ENCODE measurements at regions not wholly inside any gene's neighbourhood (a gene's known extent, or its start where the extent isn't known, plus 50 kb on each side); places are given as distances from the start of the nearest gene placed in this dataset.
"Not testable (repeated sequence)": the region's sequence is repeated elsewhere in the genome, so short reads cannot be mapped to it uniquely, and the experiment has no call there.

DNA sequence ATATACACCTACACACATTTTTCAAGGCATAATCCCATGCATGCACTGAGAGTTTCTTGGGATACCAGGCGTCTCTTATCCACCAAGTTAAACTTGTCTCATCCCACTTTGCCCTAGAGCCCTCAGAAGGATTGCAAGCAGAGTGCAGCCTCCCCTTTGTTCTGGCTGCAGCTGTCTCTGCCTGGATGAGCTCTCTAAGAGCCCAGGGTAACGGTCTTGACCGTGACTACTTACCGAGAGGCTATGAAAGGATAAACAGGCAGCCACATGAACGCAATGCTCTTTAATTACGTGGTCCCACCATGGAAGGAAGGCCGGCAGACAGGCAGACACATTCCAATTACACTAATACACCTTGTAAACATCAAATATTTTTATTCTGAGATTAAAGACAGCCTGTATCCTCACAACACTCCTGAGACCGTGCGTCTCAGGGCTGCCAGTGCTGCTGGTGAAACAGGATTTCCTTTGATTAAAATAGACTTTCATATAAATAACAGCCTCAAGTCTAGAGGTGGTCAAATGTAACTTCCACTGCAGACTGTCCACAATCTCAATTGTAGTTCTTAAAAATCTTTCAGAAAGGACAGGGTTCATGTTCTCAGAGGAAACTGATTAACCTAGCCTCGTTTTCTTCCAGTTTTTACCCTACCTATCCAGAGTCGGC is 210.0 kb upstream of the PRDM1 start:
- no peak for DNase-seq

DNA sequence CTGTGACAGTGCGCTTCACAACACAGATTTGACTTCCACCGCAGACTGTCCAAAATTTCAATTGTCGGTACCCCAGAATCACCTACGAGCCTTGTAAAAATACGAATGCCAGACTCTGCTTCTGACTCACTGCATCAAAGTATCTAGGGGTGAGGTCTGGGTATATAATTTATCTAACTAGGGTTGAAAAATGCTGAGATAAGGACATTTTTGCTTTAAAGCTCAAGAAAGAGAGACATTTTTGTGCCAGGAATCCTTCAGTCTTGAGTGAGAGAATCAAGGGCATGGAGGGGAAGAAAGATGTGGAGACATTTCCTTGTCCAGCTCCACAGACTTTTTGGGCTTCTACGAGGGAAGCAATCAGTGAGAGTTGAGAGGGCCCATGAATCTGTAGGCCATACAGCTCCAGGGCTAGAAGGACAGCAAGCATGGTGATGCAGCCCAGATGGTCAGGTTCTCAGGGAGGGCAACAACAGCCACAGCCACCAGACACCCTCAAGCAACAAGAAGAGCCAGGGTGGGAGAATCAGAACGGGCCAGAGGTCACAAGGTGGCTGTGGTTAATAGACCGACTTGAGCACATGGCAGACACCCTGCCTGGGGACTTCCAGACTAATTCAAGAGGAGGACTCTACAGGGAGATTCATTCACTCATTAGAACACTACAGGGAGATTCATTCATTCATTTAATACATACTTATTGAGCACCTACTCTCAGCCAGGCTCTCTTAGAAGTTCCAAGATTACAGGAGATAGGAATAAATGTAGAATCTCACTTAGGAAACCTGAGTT is 211.1 kb upstream of the PRDM1 start:
- DNase-seq, result no peak

DNA sequence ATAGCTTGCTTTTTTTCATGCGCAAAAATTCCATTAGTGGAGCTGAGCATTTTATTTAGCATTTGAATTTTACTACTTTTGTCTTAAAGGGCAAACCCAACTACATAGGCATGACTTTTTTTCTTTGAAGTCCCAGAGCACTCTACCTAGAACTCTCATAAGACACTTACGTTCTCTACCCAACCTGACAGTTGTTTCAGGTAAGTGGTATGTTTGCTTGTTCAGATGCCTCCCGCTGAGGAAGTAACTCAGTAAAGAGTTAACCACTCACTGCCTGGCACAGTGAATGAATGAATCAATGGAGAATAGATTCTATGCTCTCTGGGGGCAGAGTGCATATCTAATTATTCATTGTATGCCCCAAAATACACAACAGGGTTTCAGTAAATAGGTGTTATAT is 212.3 kb upstream of the PRDM1 start:
- no peak for DNase-seq

DNA sequence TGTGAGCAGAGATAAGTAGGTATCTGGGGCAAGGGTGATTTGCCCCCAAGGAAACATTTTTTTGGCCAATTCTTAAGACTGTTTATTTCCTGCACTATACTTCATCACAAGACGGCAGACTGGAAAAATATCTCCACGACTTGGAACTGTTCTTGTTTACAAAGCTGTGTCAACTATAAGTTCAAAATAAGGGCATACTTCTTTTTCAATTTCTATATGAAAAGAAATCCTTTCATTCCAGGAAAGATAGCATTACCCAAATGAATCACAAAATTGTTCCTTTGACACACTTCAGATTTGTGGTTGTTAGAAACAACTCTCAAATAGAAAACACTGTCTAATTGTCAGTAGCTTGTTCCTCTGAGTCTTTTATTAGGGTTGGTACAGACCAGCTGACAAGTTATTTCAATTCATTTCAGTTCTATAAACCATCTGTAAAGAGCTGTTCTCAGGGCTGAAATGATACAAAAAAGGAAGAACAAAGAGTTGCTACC is 212.9 kb upstream of the PRDM1 start:
- no peak for DNase-seq

DNA sequence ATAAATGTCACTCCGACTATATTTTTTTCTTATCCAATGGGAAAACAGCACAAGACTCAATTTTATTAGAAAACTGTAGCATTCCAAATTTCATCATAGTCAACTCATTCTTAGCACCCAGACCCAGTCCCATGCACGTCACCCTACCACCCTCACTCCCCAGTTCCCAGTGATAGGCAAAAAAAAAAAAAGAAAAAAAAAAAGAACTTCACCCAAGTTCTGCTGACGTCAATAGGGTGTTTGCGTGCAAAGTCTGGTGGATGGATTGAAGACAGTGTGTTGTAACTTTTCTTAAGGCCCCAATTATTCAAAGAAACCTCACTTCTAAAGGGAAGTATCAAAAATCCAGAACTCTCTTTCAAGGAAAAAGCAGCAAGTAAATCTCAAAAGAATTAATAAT is 213.9 kb upstream of the PRDM1 start:
- DNase-seq, result no peak

DNA sequence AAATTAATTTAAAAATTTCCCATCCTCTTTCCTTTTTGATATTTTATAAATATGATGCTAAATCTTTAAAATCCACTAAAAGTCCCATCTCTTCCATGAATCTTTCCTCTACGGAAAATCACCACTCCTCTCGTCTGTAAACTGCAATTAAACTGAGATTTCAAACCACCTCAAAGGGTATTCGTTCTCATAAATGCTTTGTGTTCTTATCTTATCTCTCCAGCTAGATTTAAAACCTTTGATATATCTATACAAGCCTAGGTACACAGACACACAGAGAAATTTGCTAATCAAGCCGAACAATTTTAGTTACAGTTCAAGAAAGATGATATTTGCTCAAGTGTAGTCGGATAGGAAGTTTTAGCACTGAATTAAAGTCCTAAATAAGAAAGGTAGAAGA is 214.6 kb upstream of the PRDM1 start:
- no peak for DNase-seq

DNA sequence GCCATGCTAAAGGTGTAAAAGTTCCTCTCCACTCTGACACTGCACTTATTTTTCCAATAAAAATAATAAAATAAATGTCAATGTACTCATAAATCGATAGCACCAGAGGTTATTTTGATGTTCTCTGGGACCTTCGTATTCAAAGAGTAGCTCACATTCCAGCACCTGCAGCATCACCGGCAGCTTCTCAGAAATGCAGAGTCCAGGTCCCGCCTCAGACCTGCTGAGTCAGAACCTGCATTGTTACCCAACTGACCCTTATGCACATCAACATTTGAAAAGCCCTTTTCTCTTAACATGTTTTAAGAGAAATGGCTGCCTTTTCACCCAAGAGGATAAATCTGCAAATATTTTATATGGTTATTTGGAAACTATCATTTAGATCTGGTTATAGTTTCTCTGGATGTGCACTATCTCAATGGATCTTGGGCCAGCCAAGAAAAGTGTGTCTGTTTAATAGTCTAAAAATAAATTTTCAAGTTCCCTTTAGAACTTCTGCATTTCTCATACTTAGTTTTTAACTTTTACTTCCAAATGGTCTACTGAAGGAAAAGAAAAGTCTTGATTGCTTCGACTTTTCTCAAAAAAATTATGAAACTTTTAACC is 216.2 kb upstream of the PRDM1 start:
- DNase-seq, result no peak

DNA sequence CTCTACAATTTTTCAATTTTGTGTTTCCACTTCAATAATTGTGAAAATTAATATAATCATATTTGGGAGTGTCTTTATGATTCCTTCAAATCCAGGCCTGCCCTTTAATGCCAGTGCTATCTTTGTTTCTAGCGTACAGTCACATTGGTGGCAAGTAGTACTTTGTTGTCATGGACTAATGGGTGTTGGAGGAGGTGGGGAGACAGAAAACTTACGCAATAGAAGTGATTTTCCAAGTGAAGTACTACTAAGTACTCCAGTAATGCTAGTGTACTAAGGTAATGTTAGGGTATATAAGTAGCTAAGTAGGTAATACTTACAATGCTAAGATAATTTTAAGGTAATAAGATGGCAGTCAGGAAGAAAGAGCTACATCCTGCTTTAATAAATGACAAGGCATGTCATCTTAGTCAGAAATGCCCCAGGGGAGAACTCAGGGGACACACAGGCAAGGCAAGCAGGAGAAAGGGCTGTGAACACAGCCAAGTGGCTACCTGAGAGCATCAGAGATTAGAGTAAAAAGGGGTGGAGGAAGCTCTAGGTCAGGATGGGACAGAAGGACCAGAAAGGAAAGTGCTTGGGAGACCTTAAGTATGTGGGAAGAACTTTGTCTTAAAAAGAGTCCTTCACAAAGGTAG is 217.2 kb upstream of the PRDM1 start:
- no peak for DNase-seq

DNA sequence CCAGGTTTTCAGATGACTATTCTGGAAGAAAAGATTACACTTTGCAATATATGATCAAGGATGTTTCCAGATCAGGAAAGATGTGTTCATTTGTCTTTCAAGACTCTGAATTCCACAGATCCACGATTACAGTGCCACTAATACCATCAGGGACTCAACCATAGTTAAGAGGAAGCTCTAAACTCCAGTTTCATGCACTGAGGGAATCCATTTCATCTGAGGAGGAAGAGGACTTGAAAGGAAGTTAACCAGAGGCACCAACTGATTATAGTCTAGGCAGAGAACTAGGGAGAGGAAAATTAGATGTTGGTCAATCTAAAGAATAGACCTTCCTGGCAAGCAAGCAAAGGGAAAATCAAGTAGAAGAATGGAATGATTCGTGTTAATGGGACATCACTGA is 218.3 kb upstream of the PRDM1 start:
- DNase-seq, result no peak

DNA sequence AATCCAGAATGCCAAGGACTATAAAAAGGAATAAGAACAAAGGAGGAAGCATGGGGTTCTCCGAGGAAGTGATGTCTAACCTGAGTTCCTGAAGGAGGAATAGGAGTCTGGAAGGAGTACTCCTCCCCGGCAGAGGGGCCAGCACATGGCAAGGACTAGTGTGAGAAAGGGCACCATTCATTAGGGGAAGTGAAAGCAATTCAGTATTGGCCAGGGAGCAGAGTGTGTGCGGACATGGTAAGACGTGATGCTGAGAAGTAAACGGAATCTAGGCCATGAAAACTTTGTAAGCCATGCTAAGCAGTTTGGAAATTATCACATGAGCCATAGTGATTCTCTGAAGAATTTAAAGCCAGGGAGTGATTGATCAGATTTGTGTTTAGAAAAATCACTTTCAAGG is 218.9 kb upstream of the PRDM1 start:
- no peak for DNase-seq

DNA sequence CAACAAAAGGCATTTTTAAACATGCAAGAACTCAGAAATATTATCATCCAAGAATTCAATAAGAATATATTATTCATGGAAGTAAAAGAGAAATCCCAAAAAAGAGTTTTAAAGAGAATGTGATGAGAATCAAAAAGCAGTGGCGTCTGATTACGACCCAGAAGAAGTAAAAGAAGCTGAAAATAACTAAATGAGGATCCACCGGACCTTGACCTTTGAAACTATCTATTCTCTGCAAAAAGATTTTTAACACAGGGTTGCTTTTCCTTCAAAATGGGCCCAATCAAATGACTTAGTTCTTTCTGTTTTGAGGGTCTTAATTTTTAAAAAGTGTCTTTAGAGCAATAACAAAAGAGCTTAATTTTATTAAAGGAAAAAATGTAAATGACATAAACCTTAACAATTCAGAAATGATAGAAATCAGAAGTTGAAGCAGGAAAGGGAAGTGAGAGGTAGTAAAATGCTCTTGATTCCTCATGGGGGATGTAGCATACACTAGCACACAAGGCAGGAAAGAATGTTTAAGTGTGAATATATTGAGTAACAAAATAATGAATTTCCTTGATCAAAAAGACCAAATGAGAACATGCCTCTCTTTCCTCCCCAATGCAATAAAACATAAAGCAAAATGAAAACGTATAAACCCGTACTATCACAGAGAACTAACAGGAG is 223.1 kb upstream of the PRDM1 start:
- no peak for DNase-seq

DNA sequence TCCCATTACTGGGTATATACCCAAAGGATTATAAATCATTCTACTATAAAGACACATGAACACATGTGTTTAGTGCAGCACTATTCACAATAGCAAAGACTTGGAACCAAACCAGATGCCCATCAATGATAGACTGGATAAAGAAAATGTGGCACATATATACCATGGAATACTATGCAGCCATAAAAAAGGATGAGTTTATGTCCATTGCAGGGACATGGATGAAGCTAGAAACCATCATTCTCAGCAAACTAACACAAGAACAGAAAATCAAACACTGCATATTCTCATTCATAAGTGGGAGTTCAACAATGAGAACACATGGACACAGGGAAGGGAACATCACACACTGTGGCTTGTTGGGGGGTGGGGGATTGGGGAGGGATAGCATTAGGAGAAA is 225.2 kb upstream of the PRDM1 start:
- not testable (repeated sequence) for DNase-seq

DNA sequence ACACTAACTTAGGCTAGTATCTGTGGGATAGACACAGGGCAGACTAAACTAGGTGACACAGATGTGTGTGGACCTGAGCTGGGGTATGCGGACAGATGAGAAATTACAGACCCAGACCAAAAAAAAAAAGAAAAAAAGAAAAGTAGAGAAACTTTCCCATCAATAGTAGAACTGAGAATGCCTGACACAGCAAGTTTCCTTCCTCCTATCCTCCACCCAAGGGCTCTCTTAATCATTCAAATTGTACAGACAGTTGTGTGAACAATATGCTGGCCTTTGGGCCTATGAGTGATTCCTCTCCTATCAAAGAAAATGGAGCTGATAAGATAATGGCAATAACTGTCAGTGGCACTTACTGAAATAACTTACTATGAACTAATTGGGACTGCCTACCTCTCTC is 226.7 kb upstream of the PRDM1 start:
- DNase-seq, result no peak

DNA sequence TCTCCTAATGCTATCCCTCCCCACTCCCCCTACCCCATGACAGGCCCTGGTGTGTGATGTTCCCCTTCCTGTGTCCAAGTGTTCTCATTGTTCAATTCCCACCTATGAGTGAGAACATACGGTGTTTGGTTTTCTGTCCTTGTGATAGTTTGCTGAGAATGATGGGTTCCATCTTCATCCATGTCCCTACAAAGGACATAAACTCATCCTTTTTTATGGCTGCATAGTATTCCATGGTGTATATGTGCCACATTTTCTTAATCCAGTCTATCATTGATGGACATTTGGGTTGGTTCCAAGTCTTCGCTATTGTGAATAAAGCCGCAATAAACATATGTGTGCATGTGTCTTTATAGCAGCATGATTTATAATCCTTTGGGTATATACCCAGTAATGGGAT is 227.5 kb upstream of the PRDM1 start:
- DNase-seq, result not testable (repeated sequence)

DNA sequence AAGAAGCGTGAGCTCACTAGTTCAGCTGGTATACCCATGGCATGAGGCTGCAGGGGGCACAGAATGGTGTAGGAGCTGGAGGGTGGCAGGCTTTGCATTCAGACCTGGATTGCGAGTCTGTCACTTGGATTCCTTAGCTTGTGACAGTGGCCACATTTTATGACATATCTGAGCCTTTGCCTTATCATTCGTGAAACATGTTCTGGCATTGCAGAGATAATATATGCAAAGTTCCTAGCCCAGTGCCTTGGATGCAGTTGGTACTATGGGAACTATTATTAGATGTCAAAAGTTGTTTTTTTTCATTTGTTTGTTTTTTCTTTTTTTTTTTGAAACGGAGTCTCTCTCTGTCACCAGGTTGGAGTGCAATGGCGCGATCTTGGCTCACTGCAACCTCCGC is 230.7 kb upstream of the PRDM1 start:
- DNase-seq, result no peak

DNA sequence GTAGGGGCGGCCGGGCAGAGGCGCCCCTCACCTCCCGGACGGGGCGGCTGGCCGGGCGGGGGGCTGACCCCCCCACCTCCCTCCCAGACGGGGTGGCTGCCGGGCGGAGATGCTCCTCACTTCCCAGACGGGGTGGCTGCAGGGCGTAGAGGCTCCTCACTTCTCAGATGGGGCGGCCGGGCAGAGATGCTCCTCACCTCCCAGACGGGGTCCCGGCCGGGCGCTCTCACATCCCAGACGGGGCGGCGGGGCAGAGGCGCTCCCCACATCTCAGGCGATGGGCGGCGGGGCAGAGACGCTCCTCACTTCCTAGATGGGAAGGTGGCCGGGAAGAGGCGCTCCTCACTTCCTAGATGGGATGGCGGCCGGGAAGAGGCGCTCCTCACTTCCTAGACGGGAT is 232.2 kb upstream of the PRDM1 start:
- DNase-seq, result not testable (repeated sequence)

DNA sequence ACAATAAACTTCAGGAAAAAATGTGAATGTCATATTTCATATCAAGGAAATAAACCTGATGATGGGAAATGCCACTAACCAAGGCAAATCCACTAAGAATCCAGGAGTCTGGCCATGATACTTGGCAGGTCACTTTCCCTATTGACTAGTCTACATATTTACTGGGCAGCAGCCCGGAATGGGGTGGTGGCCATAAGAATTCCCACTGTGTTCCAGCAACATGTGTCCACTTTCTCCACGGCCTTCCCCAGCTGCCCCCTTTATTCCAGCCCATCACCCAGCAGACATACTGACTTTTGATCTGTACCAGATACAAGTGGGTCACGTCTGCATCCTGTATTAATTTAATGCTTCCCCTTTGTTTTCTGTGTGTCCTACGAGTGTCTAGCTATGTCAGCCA is 234.5 kb upstream of the PRDM1 start:
- DNase-seq, result no peak

DNA sequence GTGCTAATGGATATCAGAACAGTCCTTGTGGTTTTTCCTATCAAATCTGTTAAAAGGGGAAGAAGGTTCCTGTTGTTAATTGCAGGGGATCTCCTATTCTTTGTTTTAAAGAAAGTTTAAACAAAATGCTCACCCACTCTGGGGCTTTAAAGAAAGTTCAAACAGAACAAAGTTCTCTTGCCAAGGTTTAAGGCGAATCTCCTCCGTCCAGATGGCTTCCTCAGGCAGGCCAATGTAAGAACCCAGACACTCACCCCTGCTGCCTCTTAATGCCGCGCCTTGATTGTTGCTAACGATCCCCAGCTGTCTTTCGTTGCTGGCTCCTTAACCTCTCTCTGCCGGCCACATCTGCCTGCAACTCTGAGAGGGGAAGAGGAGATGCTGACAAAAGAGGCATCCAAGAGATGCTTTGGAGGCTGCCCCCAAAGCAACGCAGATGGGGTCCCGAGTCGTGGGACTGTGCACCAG is 235.0 kb upstream of the PRDM1 start:
- DNase-seq, result no peak

DNA sequence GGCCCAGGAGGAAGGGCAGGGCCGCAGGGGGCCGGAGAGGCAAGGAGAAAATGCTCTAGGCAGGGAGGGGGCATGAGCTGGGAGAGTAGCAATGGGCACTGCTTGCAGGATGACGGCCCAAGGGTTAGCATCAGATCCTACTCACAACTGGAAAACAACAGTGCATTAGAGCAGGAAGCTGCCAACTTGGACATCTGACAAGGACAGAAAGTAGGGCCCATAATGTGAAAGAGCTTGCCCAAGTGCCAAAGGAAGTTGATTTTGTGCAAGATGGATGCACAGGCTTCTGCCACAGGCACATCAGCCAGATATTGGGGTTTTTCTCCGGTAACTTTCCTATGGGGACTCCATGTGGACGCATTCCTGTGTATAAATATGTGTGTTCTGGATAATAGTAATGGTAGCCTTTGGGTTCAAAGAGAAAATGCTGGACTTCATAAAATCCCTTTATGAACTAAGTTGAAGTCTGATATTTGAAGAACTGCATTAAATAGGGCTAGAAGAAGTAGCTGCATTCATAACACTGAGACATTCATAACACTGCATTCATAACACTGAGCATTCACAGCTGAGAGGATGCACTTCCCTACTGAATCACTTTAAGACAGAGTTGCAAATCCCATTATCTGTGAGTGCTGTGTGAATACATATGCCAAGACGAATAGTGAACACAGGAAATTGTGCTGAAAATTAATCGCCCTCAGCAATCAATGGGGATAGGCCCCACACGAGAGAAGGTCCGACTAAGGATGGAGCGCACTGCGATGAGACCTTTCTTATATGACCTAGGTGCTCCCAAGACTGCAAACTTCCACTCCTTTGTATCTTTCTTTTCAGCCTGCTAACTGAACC is 235.6 kb upstream of the PRDM1 start:
- no peak for DNase-seq

DNA sequence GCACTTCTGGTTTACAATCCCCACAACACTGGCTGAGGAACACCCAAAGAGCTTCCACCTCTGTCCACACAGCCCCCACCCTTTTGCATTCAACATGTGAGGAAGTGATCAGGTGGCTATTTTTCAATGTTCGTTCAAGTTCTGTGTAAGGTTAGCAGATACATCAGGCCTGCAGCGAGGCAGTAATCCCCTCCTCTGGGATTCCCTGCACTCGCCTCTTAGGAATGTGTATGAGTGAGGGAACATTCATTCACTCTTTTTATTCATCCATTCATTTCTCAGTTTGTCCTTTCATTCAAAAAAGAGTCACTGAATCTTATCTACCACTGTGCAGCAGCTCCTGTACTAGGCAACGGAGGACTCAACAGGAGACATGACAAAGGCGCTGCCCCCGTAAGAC is 236.4 kb upstream of the PRDM1 start:
- no peak for DNase-seq

DNA sequence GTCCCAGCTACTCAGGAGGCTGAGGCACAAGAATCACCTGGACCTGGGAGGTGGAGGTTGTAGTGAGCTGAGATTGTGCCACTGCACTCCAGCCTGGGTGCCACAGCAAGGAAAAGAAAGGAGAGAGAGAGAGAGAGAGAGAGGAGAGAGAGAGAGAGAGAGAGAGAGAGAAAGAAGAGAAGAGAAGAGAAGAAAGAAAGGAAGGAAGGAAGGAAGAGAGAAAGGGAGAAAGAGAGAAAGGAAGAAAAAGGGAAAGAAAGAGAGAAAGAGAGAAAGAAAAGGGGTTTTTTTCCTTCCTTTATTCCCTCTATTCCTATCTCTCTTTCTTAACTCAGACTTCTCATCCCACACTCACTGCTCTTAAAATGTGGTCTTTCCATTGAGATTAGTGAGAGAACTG is 238.7 kb upstream of the PRDM1 start:
- no peak for DNase-seq

DNA sequence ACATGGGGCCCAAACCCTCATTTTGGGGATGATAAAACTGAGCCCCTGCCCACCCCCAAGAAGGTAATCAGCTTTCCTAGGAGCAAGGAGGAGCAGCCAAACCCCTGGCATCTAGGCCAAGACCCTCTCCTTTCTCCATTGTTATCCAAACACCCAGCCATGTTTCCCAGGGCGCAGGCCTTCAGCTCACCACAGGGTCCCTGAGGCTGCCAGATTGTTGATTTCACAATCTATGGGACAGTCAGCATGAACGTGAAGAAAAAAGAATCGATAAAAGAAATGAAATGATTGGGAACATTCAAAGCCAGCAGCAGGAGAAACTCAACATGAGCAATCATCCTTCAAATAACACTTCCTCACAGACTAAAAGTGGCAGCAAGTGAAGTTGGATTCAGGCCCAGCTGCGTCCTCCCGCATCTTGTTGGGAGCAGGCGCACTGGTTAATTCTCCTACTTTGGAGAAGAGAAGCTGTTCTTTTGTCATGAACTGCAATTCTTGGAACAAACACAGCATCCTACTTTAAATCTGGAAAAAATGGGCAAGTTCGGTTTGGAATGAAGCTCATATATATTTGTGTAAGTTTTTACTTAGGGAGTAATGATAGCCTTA is 241.8 kb upstream of the PRDM1 start:
- DNase-seq, result no peak
